HL-60 (cell line): ENCODE measurements at regions not wholly inside any gene's neighbourhood (a gene's known extent, or its start where the extent isn't known, plus 50 kb on each side); places are given as distances from the start of the nearest gene placed in this dataset.

Source experiments
- DNase-seq, 2 experiments: peaks; one replicate each; pipeline ENCODE4 v3.0.0-alpha.2; 2010 to 2020; ENCODE audit warnings: low read depth in 1 of 2, low spot score in 1 of 2
- H3K27ac ChIP-seq: fragments of 250-450 bp; sonication (Bioruptor Pico); replicated peaks from 2 replicates; pipeline ENCODE4 v1.5.1; 2020; ENCODE audit warnings: mild to moderate bottlenecking, moderate library complexity
- H3K27me3 ChIP-seq: fragments of 250-450 bp; sonication (Bioruptor Pico); 2 replicates; pipeline ENCODE4 v1.5.1; 2021; ENCODE audit warnings: mild to moderate bottlenecking, moderate library complexity; ENCODE audit not compliant: insufficient read depth, poor library complexity, severe bottlenecking
- H3K4me3 ChIP-seq: replicated peaks from 2 replicates; pipeline ENCODE4 v1.5.1; 2011; ENCODE audit warnings: mild to moderate bottlenecking, control low read depth, low read length; ENCODE audit not compliant: insufficient read depth
- CTCF ChIP-seq: IDR thresholded peaks from one replicate; pipeline ENCODE4 v1.5.1; 2011; ENCODE audit warnings: low read length, control low read depth, inconsistent platforms; ENCODE audit not compliant: insufficient read depth
- GABPA ChIP-seq: IDR thresholded peaks from 2 replicates; pipeline ENCODE4 v1.6.1; 2012; ENCODE audit warnings: low read depth
- POLR2AphosphoS5 ChIP-seq: IDR thresholded peaks from 2 replicates; pipeline ENCODE4 v1.6.1; 2012; ENCODE audit warnings: low read depth
- SPI1 ChIP-seq: IDR thresholded peaks from 2 replicates; pipeline ENCODE4 v1.6.1; 2012; ENCODE audit warnings: low read depth, mild to moderate bottlenecking, borderline replicate concordance
- TF ChIP-seq, protein P1 (sequence below): IDR thresholded peaks from 2 replicates; pipeline ENCODE4 v1.6.1; 2012; ENCODE audit warnings: low read depth; ENCODE audit not compliant: insufficient replicate concordance

- no peaks in the 10 kb centered on the region for H3K27me3 ChIP-seq
- TF ChIP-seq, protein P1, sequence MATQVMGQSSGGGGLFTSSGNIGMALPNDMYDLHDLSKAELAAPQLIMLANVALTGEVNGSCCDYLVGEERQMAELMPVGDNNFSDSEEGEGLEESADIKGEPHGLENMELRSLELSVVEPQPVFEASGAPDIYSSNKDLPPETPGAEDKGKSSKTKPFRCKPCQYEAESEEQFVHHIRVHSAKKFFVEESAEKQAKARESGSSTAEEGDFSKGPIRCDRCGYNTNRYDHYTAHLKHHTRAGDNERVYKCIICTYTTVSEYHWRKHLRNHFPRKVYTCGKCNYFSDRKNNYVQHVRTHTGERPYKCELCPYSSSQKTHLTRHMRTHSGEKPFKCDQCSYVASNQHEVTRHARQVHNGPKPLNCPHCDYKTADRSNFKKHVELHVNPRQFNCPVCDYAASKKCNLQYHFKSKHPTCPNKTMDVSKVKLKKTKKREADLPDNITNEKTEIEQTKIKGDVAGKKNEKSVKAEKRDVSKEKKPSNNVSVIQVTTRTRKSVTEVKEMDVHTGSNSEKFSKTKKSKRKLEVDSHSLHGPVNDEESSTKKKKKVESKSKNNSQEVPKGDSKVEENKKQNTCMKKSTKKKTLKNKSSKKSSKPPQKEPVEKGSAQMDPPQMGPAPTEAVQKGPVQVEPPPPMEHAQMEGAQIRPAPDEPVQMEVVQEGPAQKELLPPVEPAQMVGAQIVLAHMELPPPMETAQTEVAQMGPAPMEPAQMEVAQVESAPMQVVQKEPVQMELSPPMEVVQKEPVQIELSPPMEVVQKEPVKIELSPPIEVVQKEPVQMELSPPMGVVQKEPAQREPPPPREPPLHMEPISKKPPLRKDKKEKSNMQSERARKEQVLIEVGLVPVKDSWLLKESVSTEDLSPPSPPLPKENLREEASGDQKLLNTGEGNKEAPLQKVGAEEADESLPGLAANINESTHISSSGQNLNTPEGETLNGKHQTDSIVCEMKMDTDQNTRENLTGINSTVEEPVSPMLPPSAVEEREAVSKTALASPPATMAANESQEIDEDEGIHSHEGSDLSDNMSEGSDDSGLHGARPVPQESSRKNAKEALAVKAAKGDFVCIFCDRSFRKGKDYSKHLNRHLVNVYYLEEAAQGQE = no peak
- TF ChIP-seq CTCF (no peak), POLR2AphosphoS5 (no peak), SPI1 (no peak), GABPA (no peak)
- no peak overlapping the region for H3K4me3 ChIP-seq
- no peak for DNase-seq
- H3K27ac ChIP-seq = no peak overlapping the region
Observed at GRCh38 chrX:23505531-23506303, 161.6 kb upstream of the PRDX4 start.

DNA sequence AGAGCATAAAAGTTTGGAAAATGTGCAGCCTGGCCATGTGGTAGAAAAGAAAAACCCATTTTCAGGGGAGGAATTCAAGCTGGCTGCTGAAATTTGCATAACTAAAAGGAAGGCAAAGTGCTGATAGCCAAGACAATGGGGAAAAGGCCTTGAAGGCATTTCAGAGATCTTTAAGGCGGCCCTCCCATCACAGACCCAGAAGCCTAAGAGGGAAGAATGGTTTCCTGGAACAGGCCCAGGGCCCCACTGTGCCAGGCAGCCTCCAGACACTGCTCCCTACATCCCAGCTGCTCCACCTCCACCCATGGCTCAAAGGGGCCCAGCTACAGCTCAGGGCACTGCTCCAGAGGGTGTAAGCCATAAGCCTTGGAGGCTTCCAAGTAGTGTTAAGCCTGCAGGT is 158.0 kb upstream of the PRDX4 start:
- Histone ChIP-seq H3K27me3 (no peaks in the 10 kb centered on the region), H3K27ac (no peak overlapping the region), H3K4me3 (no peak overlapping the region)
- no peak for DNase-seq
- no peak for TF ChIP-seq POLR2AphosphoS5
- TF ChIP-seq, protein P1 = no peak
- no peak for TF ChIP-seq CTCF
- TF ChIP-seq SPI1 = no peak
- no peak for TF ChIP-seq GABPA

DNA sequence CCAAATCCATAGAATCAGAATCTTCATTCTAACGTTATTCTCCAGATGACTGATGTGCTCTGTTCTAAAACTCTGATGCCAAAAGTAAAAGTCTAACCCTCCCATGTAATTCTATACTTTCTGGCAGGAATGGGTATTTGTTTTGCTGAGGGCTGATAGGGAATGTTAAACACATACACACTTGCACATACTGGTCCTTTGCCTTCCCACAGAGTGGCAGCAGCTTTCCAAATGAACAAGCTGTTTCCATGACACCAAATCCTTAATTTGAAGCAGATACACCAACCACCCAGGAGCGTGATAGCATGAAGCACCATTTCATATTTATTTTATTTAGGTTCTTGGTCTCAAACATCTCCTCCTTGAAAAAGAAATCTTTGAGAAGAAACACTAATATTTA is 155.5 kb upstream of the PRDX4 start:
- DNase-seq = no peak
- TF ChIP-seq CTCF = no peak
- no peak for TF ChIP-seq POLR2AphosphoS5
- TF ChIP-seq GABPA = no peak
- TF ChIP-seq, protein P1 = no peak
- TF ChIP-seq SPI1 = no peak

More for the DNA sequence above, 155.5 kb upstream of the PRDX4 start:
- H3K27ac ChIP-seq = no peak overlapping the region
- no peaks in the 10 kb centered on the region for H3K27me3 ChIP-seq
- no peak overlapping the region for H3K4me3 ChIP-seq
